ENCODE measurements at regions not wholly inside any gene's neighbourhood (a gene's known extent, or its start where the extent isn't known, plus 50 kb on each side); places are given as distances from the start of the nearest gene placed in this dataset.

DNA sequence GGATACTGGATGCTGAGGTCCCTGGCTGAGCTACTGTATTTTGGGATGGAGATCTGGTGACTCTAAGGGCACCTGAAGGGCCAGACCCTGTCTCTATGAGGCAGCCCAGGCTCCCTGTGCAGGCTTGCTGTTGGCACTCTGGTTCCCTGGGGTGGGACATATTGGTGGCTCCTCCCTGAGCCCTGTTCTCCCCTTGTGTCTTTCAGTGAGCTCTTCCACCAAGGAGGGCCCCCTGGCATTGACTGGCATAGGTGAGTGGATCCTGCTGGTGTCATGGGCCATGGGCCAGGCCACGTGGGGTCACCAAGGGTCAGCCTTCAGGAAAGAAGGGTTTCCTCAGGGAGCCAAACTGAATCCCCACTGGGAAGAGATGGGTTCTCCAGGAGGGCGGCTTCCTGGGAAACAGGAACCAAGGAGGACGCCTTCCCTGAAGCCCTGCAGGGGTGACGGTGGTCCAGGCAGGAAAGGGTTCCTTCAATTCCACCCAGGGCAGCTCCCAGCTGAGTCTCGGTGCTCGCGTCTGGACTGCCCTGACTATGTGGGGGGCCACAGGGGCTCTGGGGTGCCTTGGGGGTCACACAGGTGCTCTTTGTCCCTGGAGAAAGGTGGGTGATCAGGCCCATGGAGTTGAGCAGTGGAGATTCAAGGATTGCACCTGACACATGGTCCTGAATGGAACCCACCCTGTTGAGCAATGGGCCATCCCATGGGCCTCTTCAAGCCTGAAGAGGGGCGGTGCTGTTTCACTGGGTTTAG, 220.4 kb downstream of the SNRPN start:
- Histone ChIP-seq H3K9ac (replicated peaks; ENCODE audit: extremely low read depth, insufficient read depth, low read length) (no peak overlapping the region), H3K9me1 (replicated peaks; ENCODE audit: control insufficient read depth, extremely low read depth, insufficient read depth, low read length) (no peaks in the 10 kb centered on the region), H3K36me3 (ENCODE audit: control insufficient read depth in 2 of 2, extremely low read depth in 1 of 2, insufficient read depth in 2 of 2, low read length in 2 of 2) (no peaks in the 10 kb centered on the region), H3K27me3 (ENCODE audit: control insufficient read depth in 2 of 2, insufficient read depth in 2 of 2, low read length in 2 of 2) (no peaks in the 10 kb centered on the region), H3K4me2 (ENCODE audit: insufficient read depth, low read length) (no peak overlapping the region), H3K79me2 (ENCODE audit: control insufficient read depth, insufficient read depth, low read length) (no peaks in the 10 kb centered on the region), H3K4me1 (ENCODE audit: control insufficient read depth, extremely low read depth, insufficient read depth, low read length) (no peaks in the 10 kb centered on the region), H2AFZ (ENCODE audit: low read depth, low read length) (no peak overlapping the region), H3K9me3 (replicated peaks; ENCODE audit: control insufficient read depth, insufficient read depth, low read length) (peaks cover 10% of the 10 kb centered on the region), H3K4me3 (replicated peaks in 1 of 3; ENCODE audit: insufficient read depth in 1 of 3, low read depth in 1 of 3, low read length in 3 of 3) (no peak overlapping the region), H3K27ac (ENCODE audit: insufficient read depth, low read depth, low read length) (no peak overlapping the region), H4K20me1 (replicated peaks; ENCODE audit: control insufficient read depth, extremely low read depth, insufficient read depth, low read length) (no peaks in the 10 kb centered on the region)
- FAIRE-seq: no peak
- POLR2A ChIA-PET: no interaction called here
- dilution Hi-C loops (cut with MboI; ENCODE audit: extremely low pct_ligation_motif_present, low sequenced_read_pairs) (no loop called here), intact Hi-C loops (cut with micrococcal nuclease) (no loop called here)
- TF ChIP-seq POLR2AphosphoS5 (IDR thresholded peaks at IDR 0.05; ENCODE audit: insufficient read depth, low read depth, low read length) (no peak), FOS (IDR thresholded peaks at IDR 0.05; ENCODE audit: borderline replicate concordance, insufficient read depth, low read length) (no peak), GATA2 (IDR thresholded peaks at IDR 0.05; ENCODE audit: insufficient read depth, insufficient read length, low read depth, low read length) (no peak), POLR2A (IDR thresholded peaks at IDR 0.05; ENCODE audit: low read depth, low read length) (no peak)
- no peak for DNase-seq (ENCODE audit: low read depth, low spot score)
- no TSS peak for BruUV-seq (replicated peaks)
- CTCF ChIA-PET: no interaction called here

- no TSS peak for BruUV-seq (replicated peaks)
- H3K79me2 ChIP-seq (ENCODE audit: control insufficient read depth, insufficient read depth, low read length): no peaks in the 10 kb centered on the region
- dilution Hi-C loops (cut with MboI; ENCODE audit: extremely low pct_ligation_motif_present, low sequenced_read_pairs) (no loop called here), intact Hi-C loops (cut with micrococcal nuclease) (no loop called here)
- H3K9ac ChIP-seq (replicated peaks; ENCODE audit: extremely low read depth, insufficient read depth, low read length): no peak overlapping the region
- peaks cover 9% of the 10 kb centered on the region for H3K9me3 ChIP-seq (replicated peaks; ENCODE audit: control insufficient read depth, insufficient read depth, low read length)
- TF ChIP-seq POLR2AphosphoS5 (IDR thresholded peaks at IDR 0.05; ENCODE audit: insufficient read depth, low read depth, low read length) (no peak), MAX (IDR thresholded peaks at IDR 0.05; ENCODE audit: insufficient read depth, insufficient read length) (no peak), CTCF (IDR thresholded peaks at IDR 0.05; ENCODE audit: extremely low read depth in 1 of 2, insufficient read depth in 1 of 2, low read depth in 1 of 2, low read length in 2 of 2) (no peak), EZH2 (IDR thresholded peaks at IDR 0.05; ENCODE audit: borderline replicate concordance, low read depth, low read length, severe bottlenecking) (no peak), MYC (IDR thresholded peaks at IDR 0.05; ENCODE audit: low read depth, low read length) (no peak), FOS (IDR thresholded peaks at IDR 0.05; ENCODE audit: borderline replicate concordance, insufficient read depth, low read length) (no peak), GATA2 (IDR thresholded peaks at IDR 0.05; ENCODE audit: insufficient read depth, insufficient read length, low read depth, low read length) (no peak), JUN (IDR thresholded peaks at IDR 0.05; ENCODE audit: borderline replicate concordance, insufficient read depth, insufficient read length, low read depth) (no peak), POLR2A (IDR thresholded peaks at IDR 0.05; ENCODE audit: low read depth, low read length) (no peak)
- POLR2A ChIA-PET: no interaction called here
- H3K9me1 ChIP-seq (replicated peaks; ENCODE audit: control insufficient read depth, extremely low read depth, insufficient read depth, low read length): no peaks in the 10 kb centered on the region
- H3K27me3 ChIP-seq (ENCODE audit: control insufficient read depth in 2 of 2, insufficient read depth in 2 of 2, low read length in 2 of 2): no peaks in the 10 kb centered on the region
- no peak overlapping the region for H3K4me2 ChIP-seq (ENCODE audit: insufficient read depth, low read length)
- no peaks in the 10 kb centered on the region for H4K20me1 ChIP-seq (replicated peaks; ENCODE audit: control insufficient read depth, extremely low read depth, insufficient read depth, low read length)
- CTCF ChIA-PET: no interaction called here
- no peak overlapping the region for H3K27ac ChIP-seq (ENCODE audit: insufficient read depth, low read depth, low read length)
- no peak overlapping the region for H2AFZ ChIP-seq (ENCODE audit: low read depth, low read length)
- FAIRE-seq (no peak), DNase-seq (ENCODE audit: low read depth, low spot score) (no peak)
- no peaks in the 10 kb centered on the region for H3K4me1 ChIP-seq (ENCODE audit: control insufficient read depth, extremely low read depth, insufficient read depth, low read length)
- no peak overlapping the region for H3K4me3 ChIP-seq (replicated peaks in 1 of 3; ENCODE audit: insufficient read depth in 1 of 3, low read depth in 1 of 3, low read length in 3 of 3)
- no peaks in the 10 kb centered on the region for H3K36me3 ChIP-seq (ENCODE audit: control insufficient read depth in 2 of 2, extremely low read depth in 1 of 2, insufficient read depth in 2 of 2, low read length in 2 of 2)
Measured at GRCh38 chr15:25175789-25176615, 221.2 kb downstream of the SNRPN start.
